ENCODE measurements at regions not wholly inside any gene's neighbourhood (a gene's known extent, or its start where the extent isn't known, plus 50 kb on each side); places are given as distances from the start of the nearest gene placed in this dataset.
"Not testable (repeated sequence)": the region's sequence is repeated elsewhere in the genome, so short reads cannot be mapped to it uniquely, and the experiment has no call there.

DNA sequence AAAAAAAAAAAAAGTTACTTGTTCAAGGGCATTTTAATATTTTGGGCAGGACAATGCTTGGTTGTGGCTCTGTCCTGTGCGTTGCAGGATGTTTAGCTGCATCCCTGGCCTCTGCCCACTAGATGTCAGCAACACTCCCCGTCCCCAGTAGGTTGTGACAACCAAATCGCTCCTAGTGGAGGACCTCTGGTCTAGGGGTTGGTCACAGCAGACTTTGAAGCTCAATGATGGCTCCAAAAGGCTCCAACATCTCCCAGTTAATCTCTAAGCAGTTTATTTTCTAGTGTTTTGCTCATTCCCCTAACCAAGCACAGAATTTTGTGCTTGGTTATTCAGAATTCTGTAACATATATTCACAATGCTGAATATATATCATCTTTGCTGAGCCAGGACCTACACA, 67.0 kb downstream of the CHRNA1 start:
- DNase-seq (ENCODE audit: low read depth), result peak; percentile 43

DNA sequence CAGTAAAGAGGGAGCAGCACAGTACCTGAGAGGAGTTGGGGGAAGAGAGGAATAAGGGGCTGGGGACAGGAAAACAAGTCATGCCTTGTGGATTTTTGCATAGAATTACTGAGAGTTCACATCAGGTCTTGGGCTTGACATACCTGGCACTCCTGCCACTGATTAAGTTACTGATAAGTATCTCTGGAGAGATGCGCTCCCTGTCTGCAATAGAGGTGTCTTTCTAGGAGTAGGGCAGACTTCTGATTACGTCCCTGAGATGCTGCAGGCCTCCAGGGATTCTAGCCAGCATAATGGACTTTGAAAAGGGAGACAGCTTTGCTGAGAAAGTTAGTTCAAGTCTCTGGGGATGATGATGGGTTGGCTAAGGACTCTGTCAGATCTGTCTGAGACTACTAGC, 69.4 kb downstream of the CHRNA1 start:
- no peak for DNase-seq (ENCODE audit: low read depth)

DNA sequence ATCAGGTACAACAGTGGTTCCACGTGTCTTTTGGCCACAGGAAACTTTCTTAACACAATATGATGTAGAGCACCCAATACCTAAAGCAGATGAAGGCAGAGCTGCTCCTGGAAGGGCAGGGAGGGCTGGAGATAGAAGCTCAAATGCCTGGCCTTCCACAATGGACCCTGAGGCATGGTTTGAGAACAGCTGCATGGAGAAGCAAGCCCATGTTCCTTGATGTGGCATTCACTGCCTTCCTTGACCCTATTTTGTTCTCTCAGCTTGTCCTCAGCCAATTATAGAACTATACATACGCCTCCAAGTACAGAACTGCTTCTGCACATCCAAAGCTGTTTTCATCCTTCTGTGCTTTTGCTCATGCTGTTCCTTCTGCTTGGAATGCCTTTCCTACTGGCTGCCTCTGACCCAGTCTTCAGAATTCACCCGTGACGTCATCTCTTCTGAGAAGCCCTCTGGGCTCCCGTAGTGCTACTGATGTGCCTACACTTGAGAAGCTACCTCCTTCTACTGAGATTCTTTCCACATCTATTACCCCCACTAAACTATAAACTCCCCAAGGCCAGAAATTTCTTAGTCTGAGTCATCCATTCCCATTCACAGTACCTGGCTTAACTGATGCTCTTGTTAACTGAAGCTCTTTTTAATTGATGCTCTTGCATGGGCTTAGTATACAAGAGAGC, 69.9 kb downstream of the CHRNA1 start:
- DNase-seq (ENCODE audit: low read depth), result no peak

DNA sequence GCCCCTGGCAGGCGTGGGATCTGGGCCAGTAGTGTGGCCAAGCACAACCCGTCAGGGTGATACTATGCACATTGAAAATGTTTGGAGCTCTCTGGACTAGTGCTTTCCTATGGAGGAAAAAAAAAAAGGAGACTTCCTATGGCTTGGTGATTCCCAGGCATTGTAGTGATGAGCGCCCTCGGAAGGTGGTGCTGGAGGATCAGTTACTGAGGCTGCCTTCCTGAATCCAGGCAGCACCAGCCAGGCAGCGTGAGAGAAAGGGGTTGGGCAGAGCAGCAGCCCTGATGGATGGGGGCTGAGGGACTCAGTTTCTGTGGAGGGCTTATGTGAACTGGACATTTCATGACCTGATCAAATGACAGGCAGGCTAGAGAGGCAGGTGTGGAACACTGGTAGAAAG, 70.9 kb downstream of the CHRNA1 start:
- DNase-seq (ENCODE audit: low read depth), result no peak

DNA sequence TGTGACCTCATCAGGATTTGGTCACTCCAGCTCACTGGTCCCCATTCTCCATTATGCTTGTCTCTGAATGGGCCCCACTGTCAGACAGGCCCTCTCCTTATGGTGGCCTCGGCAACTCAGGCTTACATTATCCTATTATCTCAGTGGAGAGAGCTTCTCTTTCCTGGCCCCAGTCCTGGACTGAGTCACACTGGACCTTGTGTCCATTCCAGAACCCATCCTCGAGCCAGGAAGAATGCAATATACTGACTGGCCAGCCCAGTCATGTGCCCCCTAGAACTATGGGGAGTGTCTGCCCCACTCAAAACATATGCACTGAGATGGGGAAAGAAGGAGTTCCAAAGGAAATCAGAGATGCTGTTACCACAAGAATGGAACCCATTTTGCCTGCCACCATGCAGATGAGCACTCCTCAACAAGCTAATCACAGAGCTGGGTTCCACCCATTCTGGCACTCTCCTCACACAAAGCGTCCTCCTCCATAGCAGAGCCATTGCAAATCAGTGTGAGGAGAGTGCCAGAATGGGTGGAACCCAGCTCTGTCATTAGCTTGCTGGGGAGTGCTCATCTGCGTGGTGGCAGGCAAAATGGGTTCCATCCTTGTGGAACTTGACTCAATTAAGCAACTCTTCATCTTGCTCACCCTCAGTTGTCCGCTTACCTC, 71.9 kb downstream of the CHRNA1 start:
- no peak for DNase-seq (ENCODE audit: low read depth)

DNA sequence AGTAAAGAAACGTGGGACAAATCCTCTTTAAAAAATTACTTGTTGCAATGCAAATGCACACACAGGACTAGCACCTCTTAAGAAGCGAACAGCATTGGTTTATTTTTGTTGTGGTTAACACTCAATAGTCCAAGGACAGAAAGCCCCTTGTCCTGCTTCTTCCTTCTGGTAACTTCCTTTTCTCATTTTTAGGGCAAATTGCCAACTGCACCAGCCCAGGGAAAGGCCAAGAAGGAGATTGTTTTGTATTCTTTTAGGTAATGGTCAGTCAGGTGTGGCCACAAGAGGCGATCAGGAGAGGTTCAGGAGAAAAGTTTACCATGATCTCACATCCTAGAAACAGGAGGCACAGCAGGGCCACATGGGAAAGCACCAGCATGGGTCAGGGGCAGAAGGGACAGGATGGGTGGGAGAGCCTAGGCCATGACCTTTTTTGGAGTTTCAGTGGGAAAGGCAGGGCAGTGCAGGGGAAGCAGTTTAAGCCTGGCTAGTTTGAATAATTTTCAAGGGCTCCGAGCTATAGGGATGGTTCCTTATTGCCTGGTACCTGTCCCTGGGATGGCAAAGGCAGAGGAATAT, 73.0 kb downstream of the CHRNA1 start:
- DNase-seq (ENCODE audit: low read depth), result no peak

DNA sequence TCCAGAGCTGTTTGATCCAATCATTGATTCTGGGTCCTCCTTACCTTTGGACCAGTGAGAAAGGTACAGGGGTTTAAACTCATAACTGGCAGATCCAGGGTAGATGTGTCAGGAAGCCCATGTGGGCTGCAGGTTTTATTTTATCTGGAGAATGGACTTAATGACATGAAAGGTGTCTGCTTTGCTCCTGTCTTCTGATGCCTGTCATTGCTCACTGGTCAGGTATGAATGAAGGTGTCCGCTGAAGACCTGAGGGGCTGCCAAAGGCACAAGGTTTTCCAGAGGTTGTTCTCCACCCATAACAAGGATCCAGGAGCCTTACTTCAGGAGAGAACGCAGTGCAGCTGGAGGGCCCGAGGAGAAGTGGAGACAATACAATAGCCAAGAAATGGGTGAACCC, 74.2 kb downstream of the CHRNA1 start:
- no peak for DNase-seq (ENCODE audit: low read depth)

DNA sequence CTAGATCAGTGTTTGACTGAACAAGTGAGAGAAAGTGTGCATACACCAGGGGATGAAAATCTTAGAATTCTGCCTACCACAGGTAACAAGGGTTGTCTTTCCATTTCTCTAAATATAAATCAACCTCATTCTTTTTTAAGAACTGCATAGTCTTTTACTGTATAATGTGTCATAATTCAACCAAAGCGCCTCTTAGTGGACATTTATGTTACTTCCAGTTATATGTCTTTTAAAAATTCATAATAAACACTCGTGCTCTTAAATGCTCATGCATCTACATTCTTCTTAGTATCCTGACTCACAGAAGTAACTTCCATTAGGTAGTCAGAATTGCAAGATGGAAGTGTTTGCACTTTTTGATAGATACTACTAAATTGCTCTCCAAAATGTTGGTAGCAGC, 76.2 kb downstream of the CHRNA1 start:
- DNase-seq (ENCODE audit: low read depth), result no peak

DNA sequence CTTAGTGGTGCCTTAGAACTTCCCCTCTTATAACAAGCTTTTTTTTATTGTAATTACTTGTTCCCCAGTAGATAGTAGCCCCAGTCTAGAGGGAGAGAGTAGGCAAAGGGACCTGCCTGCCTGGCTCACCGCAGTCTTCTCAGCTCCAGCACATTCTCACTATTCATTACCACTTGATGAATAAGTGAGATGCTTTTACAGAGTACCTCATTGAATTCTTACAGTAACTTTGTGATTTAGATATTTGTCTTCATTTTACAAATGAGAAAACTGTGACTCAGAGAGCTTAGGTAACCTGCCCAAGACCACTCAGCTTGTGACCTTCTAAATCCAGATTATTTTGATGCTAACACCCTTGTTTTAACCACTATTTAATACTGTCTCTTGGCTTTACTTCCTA, 77.8 kb downstream of the CHRNA1 start:
- DNase-seq (ENCODE audit: low read depth), result no peak

DNA sequence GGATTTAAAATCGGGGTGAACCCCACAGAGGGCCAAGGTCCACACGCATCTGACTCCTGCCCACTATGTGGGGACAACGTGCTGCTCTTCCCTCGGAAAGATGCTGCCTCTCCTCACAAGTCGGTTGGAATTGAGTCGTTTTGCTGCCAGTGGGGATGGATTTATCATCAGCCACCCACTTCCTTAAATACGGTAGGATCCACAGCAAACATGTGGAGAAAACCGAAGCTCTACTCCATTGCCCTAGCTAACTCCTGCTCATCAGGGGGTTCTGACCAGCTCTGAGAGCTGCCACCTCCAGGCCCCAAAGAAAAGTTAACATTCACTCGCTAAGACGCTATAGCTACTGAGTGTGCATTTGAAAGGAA, 80.9 kb downstream of the CHRNA1 start:
- no peak for DNase-seq (ENCODE audit: low read depth)

DNA sequence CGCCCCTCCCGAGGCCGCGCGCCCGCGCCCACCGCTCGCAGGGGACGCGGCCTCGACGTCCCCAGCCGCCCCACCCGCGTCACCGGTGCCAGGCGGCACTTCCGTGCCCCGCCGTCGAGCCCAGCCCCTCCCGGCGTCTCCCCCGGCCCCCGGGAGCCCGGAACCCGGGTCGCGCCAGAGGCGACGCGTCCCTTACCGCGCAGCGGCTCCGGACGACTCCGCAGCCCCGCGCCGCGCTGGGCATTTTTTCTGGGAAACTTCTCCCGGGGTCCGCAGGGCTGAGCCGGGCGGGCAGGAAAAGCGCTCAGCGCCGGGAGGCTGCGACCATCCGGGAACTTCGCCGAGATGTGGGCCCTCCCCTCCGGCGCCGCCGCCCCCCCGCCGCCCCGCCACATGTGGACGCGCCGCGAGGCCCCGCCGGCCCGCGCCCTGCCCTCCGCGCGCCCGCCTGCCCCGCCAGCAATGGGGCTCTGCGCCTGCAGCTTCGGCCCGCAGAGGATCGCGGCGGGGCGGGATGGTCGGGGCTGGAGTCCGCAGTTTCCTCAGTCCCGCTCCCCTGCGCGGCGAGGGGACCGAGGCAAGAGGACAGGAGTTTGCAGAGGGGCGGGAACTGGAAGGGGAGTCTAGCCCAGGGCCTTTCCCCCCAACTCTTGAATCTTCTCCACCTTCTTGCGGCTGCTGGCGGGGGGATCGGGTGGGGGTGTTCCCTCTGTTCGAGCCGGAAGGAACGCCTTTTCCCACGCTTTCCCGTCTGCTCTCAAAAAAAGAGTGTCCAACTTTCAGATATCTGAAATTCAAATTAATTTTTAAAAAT, 81.5 kb downstream of the CHRNA1 start:
- peak; percentile 46 for DNase-seq (ENCODE audit: low read depth)

DNA sequence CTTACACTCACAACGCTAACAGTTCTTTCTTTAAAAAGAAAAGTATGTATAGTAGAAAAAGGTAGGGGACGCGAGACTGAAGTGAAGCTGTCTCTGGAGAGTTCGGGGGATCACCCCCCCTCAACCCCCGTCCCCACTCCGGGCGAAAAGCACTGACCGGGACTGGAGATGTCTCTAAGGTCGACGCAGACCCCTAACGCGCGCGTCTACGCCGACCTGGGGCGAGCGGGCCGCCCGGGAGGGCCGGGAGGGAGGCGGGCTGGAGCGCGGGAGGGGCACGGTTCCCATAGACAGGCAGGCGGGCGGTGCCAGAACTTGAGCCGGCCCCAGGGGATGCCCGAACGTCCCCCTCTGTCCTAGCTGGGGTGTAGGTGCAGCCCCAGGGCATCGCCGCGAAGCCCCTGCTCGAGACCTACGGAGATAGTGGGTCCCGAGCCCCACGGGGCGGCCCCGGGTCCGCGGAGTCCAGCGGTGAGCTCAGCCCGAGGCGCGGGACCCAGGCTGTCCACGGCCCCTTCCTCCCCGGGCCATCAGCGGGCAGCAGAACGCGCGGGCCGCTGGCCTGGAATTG, 82.2 kb downstream of the CHRNA1 start:
- DNase-seq (ENCODE audit: low read depth), result peak; percentile 24

DNA sequence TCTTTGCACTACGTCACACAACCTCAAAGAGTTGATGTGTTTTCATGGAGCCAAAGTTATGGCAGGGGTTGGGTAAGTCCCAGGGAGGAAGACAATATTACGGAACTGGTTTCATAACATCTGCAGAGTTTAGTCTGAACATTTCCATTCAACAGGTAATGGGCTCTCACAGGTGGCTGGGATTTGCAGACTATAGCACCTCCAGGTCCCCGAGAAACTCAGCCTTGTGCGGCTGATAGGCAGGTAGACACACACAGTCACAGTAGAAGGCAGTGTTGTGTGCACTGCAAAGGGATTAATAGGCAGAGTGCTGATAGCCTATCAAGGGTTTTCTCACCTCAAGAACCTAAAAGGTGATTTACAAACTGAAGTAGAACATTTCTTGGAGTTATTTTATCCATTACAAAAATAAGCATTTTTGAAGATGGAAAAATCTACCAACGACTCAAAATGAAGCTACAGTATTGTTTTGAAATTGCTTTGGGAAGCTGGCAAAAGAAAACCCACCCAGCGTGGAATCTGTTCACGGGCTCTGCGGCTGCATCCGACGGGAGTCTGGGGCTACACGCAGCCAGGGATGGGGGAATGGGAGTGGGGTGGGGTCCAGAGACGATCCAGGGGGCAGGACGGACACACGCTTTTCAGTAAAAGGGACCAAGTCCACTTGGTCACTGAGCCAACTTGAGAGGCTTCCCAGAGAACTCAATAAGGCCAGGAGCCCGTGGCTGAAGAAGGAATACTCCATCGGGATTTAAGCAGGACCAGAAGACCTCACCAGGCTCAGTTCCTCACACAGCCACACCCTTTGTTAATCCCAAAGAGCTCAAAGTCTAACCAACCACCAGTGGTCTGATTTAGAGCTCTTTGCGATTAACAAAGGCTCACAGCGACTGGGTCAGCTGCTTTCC, 82.9 kb downstream of the CHRNA1 start:
- DNase-seq (ENCODE audit: low read depth), result no peak

DNA sequence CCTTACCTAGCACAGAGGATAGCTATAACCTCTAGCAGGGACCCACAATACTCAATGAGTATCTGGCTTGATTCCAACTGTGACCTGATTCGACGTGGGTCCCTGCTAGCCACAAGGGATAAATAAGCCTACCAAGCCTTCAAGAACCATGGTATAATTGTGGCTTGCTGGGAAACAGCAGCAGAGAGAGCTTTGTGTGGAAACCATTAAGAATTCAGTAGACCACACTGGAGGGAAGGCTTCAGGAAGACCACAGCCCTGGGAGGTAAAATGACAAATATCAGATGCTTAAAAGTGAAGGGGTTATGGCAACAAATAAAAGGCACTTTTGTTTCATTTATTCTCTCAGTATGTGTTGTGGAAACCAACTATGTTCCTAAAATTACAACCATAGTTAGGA, 82.6 kb upstream of the WIPF1 start:
- no peak for DNase-seq (ENCODE audit: low read depth)

DNA sequence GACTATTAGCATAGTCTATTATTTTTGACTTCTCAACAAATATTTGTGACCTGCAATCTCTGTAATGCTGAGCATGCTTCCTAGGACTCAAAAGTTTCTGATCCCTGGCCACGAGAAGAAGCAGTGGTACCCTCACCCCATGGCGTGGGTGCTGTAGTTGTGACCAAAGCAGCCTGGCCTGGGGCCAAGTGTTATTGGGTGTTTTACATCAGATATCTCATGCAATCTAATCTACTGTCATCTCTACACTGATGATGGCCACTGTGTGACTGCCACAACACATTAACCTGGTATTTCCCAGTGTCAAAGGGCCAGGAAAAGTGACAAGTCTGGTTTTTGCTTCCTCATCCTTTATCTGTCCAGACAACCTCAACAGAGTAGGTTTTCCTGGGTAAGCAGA, 80.8 kb upstream of the WIPF1 start:
- DNase-seq (ENCODE audit: low read depth), result peak; percentile 7

DNA sequence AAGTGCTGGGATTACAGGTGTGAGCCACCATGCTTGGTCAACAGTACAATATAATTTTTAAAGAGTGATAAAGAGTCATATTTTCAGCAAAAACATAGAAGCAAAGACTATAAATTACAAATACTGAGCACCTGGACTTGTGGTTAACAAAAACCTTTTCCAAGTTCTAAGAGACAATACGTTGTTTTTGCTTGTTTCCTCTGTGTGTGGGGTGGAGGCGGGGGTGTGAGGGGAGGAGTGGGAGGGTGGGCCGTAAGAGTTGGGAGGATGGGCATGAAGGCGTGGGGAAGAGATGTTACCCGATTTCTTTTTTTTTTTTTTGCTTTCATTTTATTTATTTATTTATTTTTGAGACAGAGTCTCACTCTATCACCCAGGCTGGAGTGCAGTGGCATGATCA, 78.0 kb upstream of the WIPF1 start:
- peak; percentile 14 for DNase-seq (ENCODE audit: low read depth)

DNA sequence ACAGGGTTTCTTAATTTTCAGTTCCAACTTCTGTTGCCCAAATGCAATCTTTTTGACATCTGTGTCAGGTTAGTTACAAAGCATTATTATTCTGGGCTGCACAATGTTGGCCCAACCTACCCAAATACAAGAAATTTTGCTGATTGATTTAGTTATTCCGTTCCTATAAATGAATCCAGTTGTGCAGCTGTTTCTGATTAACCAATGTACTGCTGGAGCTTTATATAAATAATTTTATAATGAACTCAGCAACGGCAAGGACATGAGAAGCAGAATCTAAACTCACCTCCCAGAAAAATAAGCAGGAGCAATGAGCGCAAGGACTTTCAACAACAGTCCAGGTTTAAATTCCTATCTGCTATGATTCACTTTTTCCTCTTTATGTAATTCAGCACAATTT, 76.3 kb upstream of the WIPF1 start:
- no peak for DNase-seq (ENCODE audit: low read depth)

DNA sequence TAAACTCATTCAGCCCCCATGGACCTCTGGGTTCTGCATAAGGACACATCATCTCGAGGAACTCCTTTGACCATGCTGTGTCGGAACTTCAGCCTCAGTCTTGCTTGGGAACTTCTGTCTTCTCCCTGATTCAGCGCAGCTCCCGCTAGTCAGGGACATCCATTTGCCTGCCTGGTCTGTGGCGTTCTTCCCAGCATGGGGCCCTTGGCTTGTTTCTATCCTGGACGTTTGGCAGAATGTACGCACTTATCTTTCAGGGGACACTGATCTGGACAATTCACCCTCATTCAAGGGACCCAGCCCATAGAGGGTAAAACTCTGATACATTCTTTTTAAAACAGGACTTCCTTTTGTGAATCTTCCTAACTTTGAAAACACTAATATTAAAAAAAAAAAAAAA, 75.8 kb upstream of the WIPF1 start:
- DNase-seq (ENCODE audit: low read depth), result no peak

DNA sequence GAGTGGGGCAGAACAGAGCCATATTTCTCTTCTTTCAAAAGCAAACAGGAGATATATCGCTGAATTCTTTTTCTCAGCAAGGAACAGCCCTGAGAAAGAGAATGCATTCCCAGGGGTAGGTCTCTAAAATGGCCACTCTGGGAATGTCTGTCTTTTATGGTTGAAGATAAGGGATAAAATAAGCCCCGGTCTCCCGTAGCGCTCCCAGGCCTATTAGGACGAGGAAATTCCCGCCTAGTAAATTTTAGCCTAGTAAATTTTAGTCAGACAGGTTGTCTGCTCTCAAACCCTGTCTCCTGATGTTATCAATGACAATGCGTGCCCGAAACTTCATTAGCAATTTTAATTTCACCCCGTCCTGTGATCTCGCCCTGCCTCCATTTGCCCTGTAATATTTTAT, 73.9 kb upstream of the WIPF1 start:
- DNase-seq (ENCODE audit: low read depth), result not testable (repeated sequence)

DNA sequence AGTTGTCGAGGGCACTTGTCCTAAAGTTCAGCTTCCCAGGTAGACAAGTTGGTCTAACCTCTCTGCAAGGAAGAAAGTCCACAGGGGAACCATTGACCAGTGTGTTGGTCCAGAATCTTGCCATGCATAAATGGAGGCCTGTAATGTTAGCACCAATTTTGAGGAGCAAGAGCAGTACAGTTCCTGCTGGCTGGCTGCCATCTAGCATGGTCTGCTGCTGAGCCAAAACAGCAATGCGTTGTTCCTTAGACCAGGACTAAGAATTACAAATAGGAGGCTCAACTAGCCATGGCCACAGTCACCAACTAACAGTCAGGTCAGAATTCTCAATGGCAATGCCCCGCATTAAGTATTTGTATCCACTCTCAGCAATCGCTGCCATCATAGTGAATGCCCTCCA, 72.8 kb upstream of the WIPF1 start:
- DNase-seq (ENCODE audit: low read depth), result no peak

DNA sequence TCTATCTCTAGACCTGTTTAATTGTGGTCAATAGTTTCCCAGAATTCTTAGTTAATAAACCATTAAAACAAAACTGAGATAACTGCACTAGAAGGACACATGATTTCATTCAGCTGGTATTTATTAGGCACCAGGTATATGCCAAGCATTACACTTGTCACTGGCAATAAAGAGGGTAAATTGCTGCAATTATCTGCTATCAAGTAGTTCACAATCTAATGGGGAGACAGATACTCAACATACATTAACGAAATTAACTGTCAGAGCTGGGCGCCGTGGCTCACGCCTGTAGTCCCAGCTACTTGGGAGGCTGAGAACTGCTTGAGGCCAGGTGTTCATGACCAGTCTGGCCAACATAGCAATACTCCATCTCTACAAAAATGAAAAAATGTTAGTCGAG, 71.7 kb upstream of the WIPF1 start:
- DNase-seq (ENCODE audit: low read depth), result no peak

DNA sequence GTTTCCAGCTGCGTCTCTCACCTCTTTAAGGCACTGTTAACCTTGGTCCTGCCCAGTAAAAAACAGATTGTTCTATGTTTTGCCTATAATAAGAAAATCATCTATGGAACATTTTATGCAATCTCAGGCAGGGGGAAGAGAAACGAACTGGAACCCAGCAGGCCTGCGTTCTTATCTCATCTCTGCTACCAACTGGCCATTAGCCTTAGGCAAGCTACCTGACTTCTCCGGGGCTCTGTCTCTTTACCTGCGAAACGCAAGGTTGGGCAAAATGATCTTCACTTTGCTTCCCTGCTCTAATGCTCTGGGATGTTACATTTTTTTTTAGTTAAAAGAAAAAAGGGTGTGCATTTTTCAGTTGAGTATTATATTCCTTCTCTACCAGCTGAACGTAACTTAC, 70.5 kb upstream of the WIPF1 start:
- DNase-seq (ENCODE audit: low read depth), result no peak

Data from activated gamma-delta T cell treated with anti-CD3 and anti-CD28 coated beads, Interleukin-2, amount 50 U/mL, for 16 hours (primary cell).